Subcutaneous abdominal adipose tissue (tissue), 5 donors: ENCODE measurements at regions not wholly inside any gene's neighbourhood (a gene's known extent, or its start where the extent isn't known, plus 50 kb on each side); places are given as distances from the start of the nearest gene placed in this dataset.
"Not testable (repeated sequence)": the region's sequence is repeated elsewhere in the genome, so short reads cannot be mapped to it uniquely, and the experiment has no call there.

ENCODE experiments used
- H3K27ac ChIP-seq: one replicate; pipeline ENCODE4 v1.7.0; 2013; ENCODE audit warnings: low read depth, mild to moderate bottlenecking, inconsistent platforms, low read length, moderate library complexity
- H3K27me3 ChIP-seq, 5 donors: one replicate each; pipeline ENCODE4 v1.7.0; 2013; ENCODE audit warnings: low read length in 5 of 5, inconsistent platforms in 1 of 5; ENCODE audit not compliant: control insufficient read depth in 5 of 5, insufficient read depth in 4 of 5
- H3K36me3 ChIP-seq, 5 donors: one replicate each; pipeline ENCODE4 v1.7.0; 2013; ENCODE audit warnings: low read length in 5 of 5; ENCODE audit not compliant: control insufficient read depth in 5 of 5, insufficient read depth in 5 of 5
- H3K4me1 ChIP-seq, 5 donors: one replicate each; pipeline ENCODE4 v1.7.0; 2013; ENCODE audit warnings: low read length in 5 of 5, mild to moderate bottlenecking in 3 of 5, moderate library complexity in 1 of 5; ENCODE audit not compliant: control insufficient read depth in 5 of 5, insufficient read depth in 5 of 5
- H3K4me3 ChIP-seq, 5 donors: one replicate each; pipeline ENCODE4 v1.7.0; 2013; ENCODE audit warnings: low read length in 5 of 5, low read depth in 1 of 5
- H3K9ac ChIP-seq, 5 donors: one replicate each; pipeline ENCODE4 v1.7.0; 2013; ENCODE audit warnings: low read length in 5 of 5, mild to moderate bottlenecking in 4 of 5, moderate library complexity in 3 of 5
- H3K9me3 ChIP-seq, 5 donors: one replicate each; pipeline ENCODE4 v1.7.0; 2013; ENCODE audit warnings: low read length in 5 of 5; ENCODE audit not compliant: control insufficient read depth in 5 of 5
- donor health status: healthy.
- donor health status: healthy.
- donor health status: healthy.
- donor health status: healthy.
- donor health status: healthy.

DNA sequence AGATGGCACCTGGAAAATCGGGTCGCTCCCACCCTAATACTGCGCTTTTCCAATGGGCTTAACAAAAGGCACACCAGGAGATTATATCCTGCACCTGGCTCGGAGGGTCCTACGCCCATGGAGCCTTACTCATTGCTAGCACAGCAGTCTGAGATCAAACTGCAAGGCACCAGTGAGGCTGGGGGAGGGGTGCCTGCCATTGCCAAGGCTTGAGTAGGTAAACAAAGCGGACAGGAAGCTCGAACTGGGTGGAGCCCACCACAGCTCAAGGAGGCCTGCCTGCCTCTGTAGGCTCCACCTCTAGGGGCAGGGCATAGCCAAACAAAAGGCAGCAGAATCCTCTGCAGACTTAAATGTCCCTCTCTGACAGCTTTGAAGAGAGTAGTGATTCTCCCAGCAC, 814.8 kb downstream of the SEMA5A start:
- not testable (repeated sequence) for H3K4me3 ChIP-seq, H3K27ac ChIP-seq, H3K9ac ChIP-seq, H3K36me3 ChIP-seq, H3K27me3 ChIP-seq, H3K9me3 ChIP-seq, H3K4me1 ChIP-seq

GRCh38 chr5:8740595-8740994, 805.3 kb downstream of the SEMA5A start:
- no peak overlapping the region for H3K4me3 ChIP-seq
- H3K27ac ChIP-seq = no peak overlapping the region
- no peaks in the 10 kb centered on the region for H3K4me1 ChIP-seq
- H3K36me3 ChIP-seq = no peaks in the 10 kb centered on the region
- H3K9ac ChIP-seq = no peak overlapping the region
- H3K27me3 ChIP-seq = no peaks in the 10 kb centered on the region
- no peaks in the 10 kb centered on the region for H3K9me3 ChIP-seq

GRCh38 chr5:8749556-8749955, 796.3 kb downstream of the SEMA5A start:
- H3K4me3 ChIP-seq = no peak overlapping the region
- no peaks in the 10 kb centered on the region for H3K9me3 ChIP-seq
- no peaks in the 10 kb centered on the region for H3K4me1 ChIP-seq
- H3K36me3 ChIP-seq = no peaks in the 10 kb centered on the region
- no peak overlapping the region for H3K9ac ChIP-seq
- no peak overlapping the region for H3K27ac ChIP-seq
- no peaks in the 10 kb centered on the region for H3K27me3 ChIP-seq

DNA sequence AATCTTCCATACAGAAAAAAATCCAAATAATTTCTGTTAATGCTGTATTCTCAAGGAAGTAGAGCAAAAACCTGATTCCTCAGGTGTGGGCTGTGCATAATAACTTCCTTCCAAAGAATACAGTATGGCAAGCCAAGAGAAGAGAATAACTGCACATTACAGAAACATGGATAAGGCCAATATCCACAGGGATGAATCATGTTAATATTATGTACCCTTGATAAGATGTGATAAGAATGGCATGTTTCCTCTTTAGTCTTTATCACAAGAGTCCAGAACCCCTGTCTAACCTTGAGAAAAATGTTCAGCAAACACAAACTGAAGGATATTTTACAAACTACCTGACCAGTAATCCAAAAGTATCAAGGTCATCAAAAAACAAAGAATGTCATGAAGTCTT, 795.8 kb downstream of the SEMA5A start:
- Histone ChIP-seq H3K4me1 (no peaks in the 10 kb centered on the region), H3K36me3 (no peaks in the 10 kb centered on the region), H3K27me3 (no peaks in the 10 kb centered on the region), H3K9me3 (no peaks in the 10 kb centered on the region), H3K4me3 (no peak overlapping the region), H3K27ac (no peak overlapping the region), H3K9ac (no peak overlapping the region)

GRCh38 chr5:8751971-8752370, 793.9 kb downstream of the SEMA5A start:
- Histone ChIP-seq H3K36me3 (no peaks in the 10 kb centered on the region), H3K27me3 (no peaks in the 10 kb centered on the region), H3K4me1 (no peaks in the 10 kb centered on the region), H3K4me3 (no peak overlapping the region), H3K9me3 (no peaks in the 10 kb centered on the region), H3K9ac (no peak overlapping the region), H3K27ac (no peak overlapping the region)

DNA sequence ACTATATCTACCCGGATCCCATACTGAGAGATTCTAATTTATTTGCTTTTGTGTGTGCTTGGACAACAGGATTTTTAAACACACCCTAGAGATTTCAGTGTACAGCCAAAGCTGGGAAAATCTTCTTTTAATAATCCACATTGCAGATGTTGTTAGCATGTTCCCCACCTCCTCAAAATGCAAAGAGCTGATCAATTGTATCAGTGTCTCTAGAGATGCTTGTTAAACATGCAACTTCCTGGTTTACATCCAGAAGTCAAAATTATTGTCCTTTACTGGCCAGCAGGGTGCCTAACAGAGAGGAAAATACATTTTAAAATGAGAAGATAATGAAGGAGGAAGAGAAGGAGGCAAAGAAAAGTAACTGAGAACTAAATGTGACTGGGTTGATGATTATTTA, 793.3 kb downstream of the SEMA5A start:
- H3K9ac ChIP-seq = no peak overlapping the region
- no peaks in the 10 kb centered on the region for H3K4me1 ChIP-seq
- no peaks in the 10 kb centered on the region for H3K27me3 ChIP-seq
- no peaks in the 10 kb centered on the region for H3K36me3 ChIP-seq
- H3K9me3 ChIP-seq = no peaks in the 10 kb centered on the region
- H3K27ac ChIP-seq = no peak overlapping the region
- no peak overlapping the region for H3K4me3 ChIP-seq

DNA sequence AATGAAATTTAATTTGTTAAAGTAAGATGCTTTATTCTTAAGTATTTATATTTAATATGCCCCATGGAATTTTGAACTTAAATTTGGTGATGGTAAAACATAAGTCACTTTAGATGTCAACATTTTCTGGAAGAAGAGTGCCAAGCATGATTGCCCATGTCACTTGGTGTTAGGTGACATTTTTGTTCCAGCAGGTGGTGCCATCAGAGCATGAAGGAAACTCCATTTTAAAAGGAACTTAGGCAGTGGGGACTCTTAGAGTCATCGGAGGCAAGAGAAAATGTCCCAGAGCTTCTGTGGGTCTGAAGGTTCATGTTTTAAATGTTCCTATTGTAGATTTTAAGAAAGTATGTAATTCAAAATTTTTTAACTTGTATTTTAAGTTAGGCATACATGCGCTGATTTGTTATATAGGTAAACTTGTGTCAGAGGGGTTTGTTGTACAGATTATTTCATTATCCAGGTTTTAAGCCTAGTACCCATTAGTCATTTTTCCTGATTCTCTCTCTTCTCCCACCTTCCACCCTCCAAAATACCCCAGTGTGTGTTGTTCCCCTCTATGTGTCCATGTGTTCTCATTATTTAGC, 789.3 kb downstream of the SEMA5A start:
- H3K27ac ChIP-seq = no peak overlapping the region
- H3K27me3 ChIP-seq = no peaks in the 10 kb centered on the region
- no peak overlapping the region for H3K4me3 ChIP-seq
- H3K9me3 ChIP-seq = peaks cover 0 to 4% (median 0%) of the 10 kb centered on the region in 5 donors
- H3K9ac ChIP-seq = no peak overlapping the region
- H3K4me1 ChIP-seq = no peaks in the 10 kb centered on the region
- no peaks in the 10 kb centered on the region for H3K36me3 ChIP-seq

- H3K4me3 ChIP-seq = no peak overlapping the region
- no peaks in the 10 kb centered on the region for H3K36me3 ChIP-seq
- H3K9me3 ChIP-seq = no peaks in the 10 kb centered on the region
- no peak overlapping the region for H3K27ac ChIP-seq
- H3K27me3 ChIP-seq = no peaks in the 10 kb centered on the region
- H3K9ac ChIP-seq = no peak overlapping the region
- no peaks in the 10 kb centered on the region for H3K4me1 ChIP-seq
Measured at GRCh38 chr5:8765886-8766285, 780.0 kb downstream of the SEMA5A start.

- Histone ChIP-seq H3K27ac (no peak overlapping the region), H3K9me3 (no peaks in the 10 kb centered on the region), H3K9ac (no peak overlapping the region), H3K27me3 (no peaks in the 10 kb centered on the region), H3K4me3 (no peak overlapping the region), H3K4me1 (no peaks in the 10 kb centered on the region), H3K36me3 (no peaks in the 10 kb centered on the region)
Measured at GRCh38 chr5:8766448-8766847, 779.4 kb downstream of the SEMA5A start.

GRCh38 chr5:8767111-8767510, 778.8 kb downstream of the SEMA5A start:
- Histone ChIP-seq H3K4me1 (no peaks in the 10 kb centered on the region), H3K27ac (no peak overlapping the region), H3K4me3 (no peak overlapping the region), H3K9ac (no peak overlapping the region), H3K36me3 (no peaks in the 10 kb centered on the region), H3K27me3 (no peaks in the 10 kb centered on the region), H3K9me3 (no peaks in the 10 kb centered on the region)

- H3K9me3 ChIP-seq = no peaks in the 10 kb centered on the region
- no peak overlapping the region for H3K9ac ChIP-seq
- no peaks in the 10 kb centered on the region for H3K36me3 ChIP-seq
- H3K4me1 ChIP-seq = no peaks in the 10 kb centered on the region
- no peak overlapping the region for H3K4me3 ChIP-seq
- H3K27ac ChIP-seq = no peak overlapping the region
- no peaks in the 10 kb centered on the region for H3K27me3 ChIP-seq
Measured at GRCh38 chr5:8767746-8768145, 778.1 kb downstream of the SEMA5A start.
